ENCODE measurements at regions not wholly inside any gene's neighbourhood (a gene's known extent, or its start where the extent isn't known, plus 50 kb on each side); places are given as distances from the start of the nearest gene placed in this dataset.
A peak's percentile ranks its signal among the peaks of the same experiment; 100 is the strongest.

- Histone ChIP-seq H3K4me3 (ENCODE audit: low read depth, low read length) (no peak overlapping the region), H3K36me3 (ENCODE audit: control insufficient read depth, insufficient read depth, low read length) (no peaks in the 10 kb centered on the region), H3K27me3 (ENCODE audit: control insufficient read depth, insufficient read depth, low read length) (peaks cover 3% of the 10 kb centered on the region)
- DNase-seq (ENCODE audit: low read depth) (no peak), FAIRE-seq (no peak)
- TF ChIP-seq, protein P1, sequence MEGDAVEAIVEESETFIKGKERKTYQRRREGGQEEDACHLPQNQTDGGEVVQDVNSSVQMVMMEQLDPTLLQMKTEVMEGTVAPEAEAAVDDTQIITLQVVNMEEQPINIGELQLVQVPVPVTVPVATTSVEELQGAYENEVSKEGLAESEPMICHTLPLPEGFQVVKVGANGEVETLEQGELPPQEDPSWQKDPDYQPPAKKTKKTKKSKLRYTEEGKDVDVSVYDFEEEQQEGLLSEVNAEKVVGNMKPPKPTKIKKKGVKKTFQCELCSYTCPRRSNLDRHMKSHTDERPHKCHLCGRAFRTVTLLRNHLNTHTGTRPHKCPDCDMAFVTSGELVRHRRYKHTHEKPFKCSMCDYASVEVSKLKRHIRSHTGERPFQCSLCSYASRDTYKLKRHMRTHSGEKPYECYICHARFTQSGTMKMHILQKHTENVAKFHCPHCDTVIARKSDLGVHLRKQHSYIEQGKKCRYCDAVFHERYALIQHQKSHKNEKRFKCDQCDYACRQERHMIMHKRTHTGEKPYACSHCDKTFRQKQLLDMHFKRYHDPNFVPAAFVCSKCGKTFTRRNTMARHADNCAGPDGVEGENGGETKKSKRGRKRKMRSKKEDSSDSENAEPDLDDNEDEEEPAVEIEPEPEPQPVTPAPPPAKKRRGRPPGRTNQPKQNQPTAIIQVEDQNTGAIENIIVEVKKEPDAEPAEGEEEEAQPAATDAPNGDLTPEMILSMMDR (IDR thresholded peaks at IDR 0.05; ENCODE audit: insufficient read depth, low read length, severe bottlenecking): no peak
Measured at GRCh38 chr11:11038782-11039181, 180.9 kb upstream of the ZBED5 start.

DNA sequence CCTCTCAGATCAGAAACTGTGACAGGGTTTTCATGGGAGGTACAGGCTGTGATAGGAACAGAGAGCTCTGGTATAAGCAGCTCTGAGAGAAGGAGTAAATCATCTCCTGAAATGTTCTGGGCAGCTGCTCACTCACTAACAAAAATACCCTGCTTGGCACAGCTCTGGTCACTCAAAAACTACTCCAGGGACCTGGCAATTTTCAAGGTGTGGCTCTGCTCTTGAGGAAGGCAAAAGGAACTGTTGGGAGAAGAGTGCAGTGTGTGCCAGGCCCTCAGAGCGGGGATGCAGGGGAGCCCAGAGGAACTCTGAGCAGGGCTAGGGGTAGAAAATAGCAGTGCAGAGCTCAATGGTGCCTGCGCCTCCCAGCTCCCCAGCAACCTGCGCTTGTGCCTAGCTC lies 180.5 kb upstream of the ZBED5 start:
- DNase-seq (ENCODE audit: low read depth): no peak
- no peak for FAIRE-seq
- Histone ChIP-seq H3K36me3 (ENCODE audit: control insufficient read depth, insufficient read depth, low read length) (no peaks in the 10 kb centered on the region), H3K27me3 (ENCODE audit: control insufficient read depth, insufficient read depth, low read length) (peaks cover 3% of the 10 kb centered on the region), H3K4me3 (ENCODE audit: low read depth, low read length) (no peak overlapping the region)
- TF ChIP-seq, protein P1 (IDR thresholded peaks at IDR 0.05; ENCODE audit: insufficient read depth, low read length, severe bottlenecking): no peak

- TF ChIP-seq, protein P1 (IDR thresholded peaks at IDR 0.05; ENCODE audit: insufficient read depth, low read length, severe bottlenecking): peak; percentile 66
- FAIRE-seq (no peak), DNase-seq (ENCODE audit: low read depth) (peak; percentile 62)
Measured at GRCh38 chr11:11036848-11037732, 179.2 kb upstream of the ZBED5 start.

GRCh38 chr11:11036185-11036847 lies 178.5 kb upstream of the ZBED5 start:
- Histone ChIP-seq H3K4me3 (ENCODE audit: low read depth, low read length) (no peak overlapping the region), H3K27me3 (ENCODE audit: control insufficient read depth, insufficient read depth, low read length) (no peaks in the 10 kb centered on the region), H3K36me3 (ENCODE audit: control insufficient read depth, insufficient read depth, low read length) (no peaks in the 10 kb centered on the region)
- peak; percentile 58 for FAIRE-seq
- TF ChIP-seq, protein P1 (IDR thresholded peaks at IDR 0.05; ENCODE audit: insufficient read depth, low read length, severe bottlenecking): no peak
- DNase-seq (ENCODE audit: low read depth): peak; percentile 88

More at GRCh38 chr11:11036848-11037732, 179.2 kb upstream of the ZBED5 start:
- H3K4me3 ChIP-seq (ENCODE audit: low read depth, low read length): no peak overlapping the region
- H3K36me3 ChIP-seq (ENCODE audit: control insufficient read depth, insufficient read depth, low read length): no peaks in the 10 kb centered on the region
- no peaks in the 10 kb centered on the region for H3K27me3 ChIP-seq (ENCODE audit: control insufficient read depth, insufficient read depth, low read length)

- H3K4me3 ChIP-seq (ENCODE audit: low read depth, low read length): no peak overlapping the region
- no peak for DNase-seq (ENCODE audit: low read depth)
- TF ChIP-seq, protein P1 (IDR thresholded peaks at IDR 0.05; ENCODE audit: insufficient read depth, low read length, severe bottlenecking): no peak
- no peaks in the 10 kb centered on the region for H3K36me3 ChIP-seq (ENCODE audit: control insufficient read depth, insufficient read depth, low read length)
- no peak for FAIRE-seq
- no peaks in the 10 kb centered on the region for H3K27me3 ChIP-seq (ENCODE audit: control insufficient read depth, insufficient read depth, low read length)
Measured at GRCh38 chr11:11035331-11035730, 177.5 kb upstream of the ZBED5 start.

Measured in bronchial epithelial cell (primary cell).